Activated CD8-positive, alpha-beta T cell treated with anti-CD3 and anti-CD28 coated beads for 36 hours (primary cell): ENCODE measurements at regions not wholly inside any gene's neighbourhood (a gene's known extent, or its start where the extent isn't known, plus 50 kb on each side); places are given as distances from the start of the nearest gene placed in this dataset.

Experiments
- ATAC-seq: fragments of 200-7000 bp; cut with Tn5 transposase; one replicate; pipeline ENCODE4 v1.10.0; 2021; ENCODE audit warnings: mild to moderate bottlenecking, moderate library complexity
- CTCF ChIA-PET: fragments of 350-600 bp; sonication (Branson Sonifier 250); formaldehyde crosslinking; loops from one replicate; lab custom pipeline; 2021; ENCODE audit warnings: antibody characterized with exemption; lab: Charles Lee
- POLR2A ChIA-PET: fragments of 350-600 bp; sonication (Branson Sonifier 250); formaldehyde crosslinking; loops from one replicate; lab custom pipeline; 2021; ENCODE audit warnings: antibody characterized with exemption; lab: Charles Lee
- DNase-seq: peaks from one replicate; pipeline ENCODE4 v3.0.0-alpha.2; 2020
- H3K27ac Mint-ChIP-seq: one replicate; pipeline ENCODE4 v1.8.0; 2021; ENCODE audit warnings: mild to moderate bottlenecking, mixed read lengths
- H3K27me3 Mint-ChIP-seq: one replicate; pipeline ENCODE4 v1.8.0; 2021; ENCODE audit warnings: mixed read lengths
- H3K36me3 Mint-ChIP-seq: one replicate; pipeline ENCODE4 v1.8.0; 2021; ENCODE audit warnings: low read depth, mixed read lengths
- H3K4me1 Mint-ChIP-seq: one replicate; pipeline ENCODE4 v1.8.0; 2021; ENCODE audit warnings: low read depth, mixed read lengths
- H3K4me3 Mint-ChIP-seq: one replicate; pipeline ENCODE4 v1.8.0; 2021; ENCODE audit warnings: mild to moderate bottlenecking, moderate library complexity, mixed read lengths
- H3K9me3 Mint-ChIP-seq: one replicate; pipeline ENCODE4 v1.8.0; 2021; ENCODE audit warnings: mixed read lengths
- CTCF ChIP-seq: fragments of 200-600 bp; IDR thresholded peaks from one replicate; pipeline ENCODE4 v1.8.0; 2022; ENCODE audit warnings: antibody characterized with exemption, mild to moderate bottlenecking
- intact Hi-C: fragments of 100-400 bp; cut with micrococcal nuclease; formaldehyde crosslinking; loops from one replicate; pipeline ENCODE4 v1.10.0; 2022

- no peak overlapping the region for H3K27ac Mint-ChIP-seq
- intact Hi-C loops, result no loop called here
- H3K9me3 Mint-ChIP-seq, result peaks cover 2% of the 10 kb centered on the region
- no peaks in the 10 kb centered on the region for H3K36me3 Mint-ChIP-seq
- TF ChIP-seq CTCF, result no peak
- ChIA-PET POLR2A (no interaction called here), CTCF (no interaction called here)
- H3K27me3 Mint-ChIP-seq, result peaks cover 2% of the 10 kb centered on the region
- H3K4me3 Mint-ChIP-seq, result no peak overlapping the region
- H3K4me1 Mint-ChIP-seq, result no peaks in the 10 kb centered on the region
- ATAC-seq (no peak), DNase-seq (no peak)
Measured at GRCh38 chr1:4433075-4433474, 221.3 kb upstream of the AJAP1 start.

GRCh38 chr1:4444086-4444485, 210.3 kb upstream of the AJAP1 start:
- Mint-ChIP-seq H3K4me1 (no peaks in the 10 kb centered on the region), H3K9me3 (no peaks in the 10 kb centered on the region), H3K27ac (no peak overlapping the region), H3K36me3 (no peaks in the 10 kb centered on the region), H3K4me3 (no peak overlapping the region), H3K27me3 (peaks cover 15% of the 10 kb centered on the region)
- ChIA-PET CTCF (no interaction called here), POLR2A (no interaction called here)
- no peak for ATAC-seq
- no peak for DNase-seq
- intact Hi-C loops, result no loop called here
- no peak for TF ChIP-seq CTCF

GRCh38 chr1:4447778-4448420, 206.5 kb upstream of the AJAP1 start:
- ATAC-seq, result no peak
- Mint-ChIP-seq H3K36me3 (no peaks in the 10 kb centered on the region), H3K27ac (no peak overlapping the region), H3K4me1 (no peaks in the 10 kb centered on the region), H3K4me3 (no peak overlapping the region), H3K9me3 (no peaks in the 10 kb centered on the region), H3K27me3 (peaks cover 14% of the 10 kb centered on the region)
- TF ChIP-seq CTCF, result no peak
- POLR2A ChIA-PET, result no interaction called here
- DNase-seq, result no peak
- intact Hi-C loops, result no loop called here
- CTCF ChIA-PET, result no interaction called here

- intact Hi-C loops, result no loop called here
- H3K27me3 Mint-ChIP-seq, result peaks cover 12% of the 10 kb centered on the region
- ChIA-PET POLR2A (interaction anchor here (0.8 kb wide), 1 partner anchor 58 kb away, joined by 3 read pairs; no protein-coding TSS in a partner anchor), CTCF (no interaction called here)
- DNase-seq (no peak), ATAC-seq (no peak)
- no peaks in the 10 kb centered on the region for H3K9me3 Mint-ChIP-seq
- H3K4me1 Mint-ChIP-seq, result no peaks in the 10 kb centered on the region
- no peak overlapping the region for H3K4me3 Mint-ChIP-seq
- TF ChIP-seq CTCF, result no peak
- H3K27ac Mint-ChIP-seq, result no peak overlapping the region
- no peaks in the 10 kb centered on the region for H3K36me3 Mint-ChIP-seq
Measured at GRCh38 chr1:4449972-4450371, 204.4 kb upstream of the AJAP1 start.

- peaks cover 4% of the 10 kb centered on the region for H3K27me3 Mint-ChIP-seq
- ChIA-PET POLR2A (no interaction called here), CTCF (no interaction called here)
- DNase-seq (no peak), ATAC-seq (no peak)
- TF ChIP-seq CTCF, result no peak
- no peaks in the 10 kb centered on the region for H3K9me3 Mint-ChIP-seq
- intact Hi-C loops, result no loop called here
- no peaks in the 10 kb centered on the region for H3K4me1 Mint-ChIP-seq
- H3K4me3 Mint-ChIP-seq, result no peak overlapping the region
- no peaks in the 10 kb centered on the region for H3K36me3 Mint-ChIP-seq
- no peak overlapping the region for H3K27ac Mint-ChIP-seq
Measured at GRCh38 chr1:4452701-4453100, 201.7 kb upstream of the AJAP1 start.
